Fibroblast of villous mesenchyme (primary cell): ENCODE measurements at regions not wholly inside any gene's neighbourhood (a gene's known extent, or its start where the extent isn't known, plus 50 kb on each side); places are given as distances from the start of the nearest gene placed in this dataset.

Source experiments
- DNase-seq: peaks from one replicate; pipeline ENCODE4 v3.0.0-alpha.2; 2010; ENCODE audit warnings: low read depth
- H3K4me3 ChIP-seq: 2 replicates; pipeline ENCODE4 v1.5.1; 2011; ENCODE audit warnings: low read depth, mild to moderate bottlenecking, low read length
- CTCF ChIP-seq: IDR thresholded peaks from 2 replicates; pipeline ENCODE4 v1.5.1; 2012; ENCODE audit warnings: low read depth, mild to moderate bottlenecking, low read length; ENCODE audit not compliant: insufficient read depth

- H3K4me3 ChIP-seq, result no peak overlapping the region
- DNase-seq, result no peak
- TF ChIP-seq CTCF, result no peak
Observed at GRCh38 chr21:20515446-20515845, 482.8 kb upstream of the NCAM2 start.

- TF ChIP-seq CTCF, result no peak
- no peak overlapping the region for H3K4me3 ChIP-seq
- DNase-seq, result no peak
Observed at GRCh38 chr21:20519076-20519475, 479.1 kb upstream of the NCAM2 start.

- no peak for TF ChIP-seq CTCF
- H3K4me3 ChIP-seq, result no peak overlapping the region
- no peak for DNase-seq
Observed at GRCh38 chr21:20522611-20523010, 475.6 kb upstream of the NCAM2 start.

GRCh38 chr21:20523191-20523590, 475.0 kb upstream of the NCAM2 start:
- no peak for TF ChIP-seq CTCF
- DNase-seq, result no peak
- H3K4me3 ChIP-seq, result no peak overlapping the region

GRCh38 chr21:20527731-20528460, 470.3 kb upstream of the NCAM2 start:
- H3K4me3 ChIP-seq, result no peak overlapping the region
- no peak for DNase-seq
- no peak for TF ChIP-seq CTCF

DNA sequence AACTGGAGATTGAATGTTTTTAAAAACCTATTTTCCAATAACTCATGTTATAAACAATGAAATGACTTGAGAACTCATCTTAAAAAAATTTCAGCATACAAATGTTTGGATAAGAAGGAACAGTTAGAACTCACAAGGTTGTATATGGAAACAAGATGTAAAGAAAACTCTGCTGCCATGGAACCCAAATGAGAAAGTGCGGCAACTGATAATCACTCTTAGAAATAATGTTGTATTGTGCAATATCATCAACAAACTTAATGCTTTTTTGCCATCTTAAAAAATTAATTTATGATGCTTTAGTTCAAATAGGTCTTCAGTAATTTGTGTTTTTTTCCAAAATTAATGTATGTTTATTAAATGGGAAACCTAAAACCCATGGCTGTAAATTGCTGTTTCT, 461.1 kb upstream of the NCAM2 start:
- TF ChIP-seq CTCF, result no peak
- no peak overlapping the region for H3K4me3 ChIP-seq
- no peak for DNase-seq

DNA sequence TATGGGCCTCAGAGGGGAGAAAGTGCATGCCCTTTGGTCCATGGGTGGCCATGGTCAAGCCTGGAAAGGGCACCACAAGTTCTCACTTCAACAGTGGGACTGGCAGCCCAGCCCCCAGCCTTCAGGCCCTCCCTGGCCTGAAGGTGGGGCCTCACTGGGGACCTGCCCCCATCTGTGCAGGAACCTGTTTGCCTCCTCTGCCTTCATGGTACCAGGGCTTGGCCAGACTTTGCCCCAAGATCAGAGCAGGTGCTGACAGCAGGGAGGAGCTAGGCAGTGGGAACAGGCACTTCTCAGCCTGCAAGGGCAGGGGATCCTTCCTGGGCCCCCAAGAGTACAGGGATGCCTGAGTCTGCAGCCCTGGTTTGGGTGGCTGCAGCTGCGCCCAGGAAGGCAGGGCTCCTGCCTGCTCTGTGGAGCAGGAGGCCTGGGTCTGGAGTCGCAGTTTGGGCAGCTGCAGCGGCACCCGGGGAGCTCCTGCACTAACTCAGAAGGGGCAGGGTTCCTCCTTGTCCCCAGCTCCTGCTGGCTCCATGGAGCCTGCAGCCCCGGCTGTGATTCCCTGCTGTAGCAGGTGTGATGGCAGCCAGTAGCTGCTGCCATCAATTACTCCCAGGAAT, 460.1 kb upstream of the NCAM2 start:
- no peak overlapping the region for H3K4me3 ChIP-seq
- no peak for DNase-seq
- TF ChIP-seq CTCF, result no peak
